HepG2 (cell line): ENCODE measurements at regions not wholly inside any gene's neighbourhood (a gene's known extent, or its start where the extent isn't known, plus 50 kb on each side); places are given as distances from the start of the nearest gene placed in this dataset.

ENCODE experiments used
- ATF2 ChIP-seq: sonication (generic); formaldehyde crosslinking; IDR thresholded peaks from 2 replicates; pipeline ENCODE4 v1.4.0; 2020; ENCODE audit warnings: missing genetic modification reagents
- CEBPB ChIP-seq: IDR thresholded peaks from 2 replicates; pipeline ENCODE4 v1.6.1; 2011; ENCODE audit warnings: low read depth, low read length, improper control_type of control experiment, borderline replicate concordance
- DMAP1 ChIP-seq: IDR thresholded peaks from 2 replicates; pipeline ENCODE4 v1.6.1; 2016
- DMTF1 ChIP-seq: sonication (generic); formaldehyde crosslinking; IDR thresholded peaks from 2 replicates; pipeline ENCODE4 v1.4.0; 2020; ENCODE audit warnings: mild to moderate bottlenecking, missing genetic modification reagents
- FOXA1 ChIP-seq, 2 experiments: fragments of 450-650 bp in 1 of 2; sonication (generic) in 1 of 2; formaldehyde crosslinking in 1 of 2; IDR thresholded peaks; 2 replicates each; pipeline versions ENCODE4 v1.4.0 to v1.6.1; 2016 to 2020; ENCODE audit warnings: missing genetic modification reagents in 1 of 2
- HES4 ChIP-seq: sonication (generic); formaldehyde crosslinking; IDR thresholded peaks from 2 replicates; pipeline ENCODE4 v1.9.0; 2021; ENCODE audit warnings: mild to moderate bottlenecking, missing genetic modification reagents, borderline replicate concordance
- HNRNPUL1 ChIP-seq: fragments of 200-400 bp; formaldehyde crosslinking; IDR thresholded peaks from 2 replicates; pipeline ENCODE4 v1.6.1; 2017; ENCODE audit warnings: low read depth, mild to moderate bottlenecking, low read length, moderate library complexity
- LBX2 ChIP-seq: sonication (generic); formaldehyde crosslinking; IDR thresholded peaks from 2 replicates; pipeline ENCODE4 v1.5.0; 2020; ENCODE audit warnings: missing genetic modification reagents, mild to moderate bottlenecking, borderline replicate concordance
- MXI1 ChIP-seq: IDR thresholded peaks from 3 replicates; pipeline ENCODE4 v1.6.1; 2012; ENCODE audit warnings: low read depth, low read length, inconsistent platforms, borderline replicate concordance
- NFIC ChIP-seq: IDR thresholded peaks from 2 replicates; pipeline ENCODE4 v1.6.1; 2012; ENCODE audit warnings: mild to moderate bottlenecking, low read length, inconsistent platforms
- PHF5A ChIP-seq: IDR thresholded peaks from one replicate; pipeline ENCODE4 v1.6.1; 2018; ENCODE audit warnings: low read depth, missing genetic modification reagents; ENCODE audit not compliant: unreplicated experiment
- POLR2AphosphoS5 ChIP-seq: IDR thresholded peaks from 2 replicates; pipeline ENCODE4 v1.6.1; 2012; ENCODE audit warnings: low read depth, low read length
- PRPF4 ChIP-seq: fragments of 200-400 bp; formaldehyde crosslinking; IDR thresholded peaks from 2 replicates; pipeline ENCODE4 v1.6.1; 2016; ENCODE audit warnings: low read length, low read depth; ENCODE audit not compliant: poor library complexity, severe bottlenecking
- RBFOX2 ChIP-seq: fragments of 200-400 bp; formaldehyde crosslinking; IDR thresholded peaks from 2 replicates; pipeline ENCODE4 v1.6.1; 2017; ENCODE audit warnings: low read depth, mild to moderate bottlenecking, low read length
- RXRA ChIP-seq: sonication (generic); formaldehyde crosslinking; IDR thresholded peaks from 2 replicates; pipeline ENCODE4 v1.5.1; 2020; ENCODE audit warnings: missing genetic modification reagents
- SMARCE1 ChIP-seq: fragments of 450-650 bp; IDR thresholded peaks from 2 replicates; pipeline ENCODE4 v1.6.1; 2017; ENCODE audit warnings: borderline replicate concordance
- TGIF2 ChIP-seq: IDR thresholded peaks from 2 replicates; pipeline ENCODE4 v1.6.1; 2016; ENCODE audit warnings: control low read depth, missing compliant biosample characterization
- ZKSCAN1 ChIP-seq: fragments of 150-350 bp; IDR thresholded peaks from 2 replicates; pipeline ENCODE4 v1.6.1; 2014; ENCODE audit warnings: low read length
- ZMAT3 ChIP-seq: sonication (generic); formaldehyde crosslinking; conservative IDR thresholded peaks from 2 replicates; pipeline ENCODE4 v1.7.0; 2021; ENCODE audit warnings: missing genetic modification reagents
- ZNF33B ChIP-seq: sonication (generic); formaldehyde crosslinking; IDR thresholded peaks from 2 replicates; pipeline ENCODE4 v1.5.1; 2020; ENCODE audit warnings: mild to moderate bottlenecking, missing genetic modification reagents
- ZNF44 ChIP-seq: sonication (generic); formaldehyde crosslinking; IDR thresholded peaks from 2 replicates; pipeline ENCODE4 v1.5.1; 2020; ENCODE audit warnings: mild to moderate bottlenecking, missing genetic modification reagents
- ZNF652 ChIP-seq: IDR thresholded peaks from 2 replicates; pipeline ENCODE4 v1.6.1; 2016; ENCODE audit warnings: low read depth, borderline replicate concordance
- TF ChIP-seq, protein P1 (sequence below): sonication (generic); IDR thresholded peaks from 2 replicates; pipeline ENCODE4 v1.6.1; 2016; ENCODE audit warnings: low read depth, borderline replicate concordance
- TF ChIP-seq, protein P2 (sequence below): IDR thresholded peaks from 2 replicates; pipeline ENCODE4 v1.6.1; 2012; ENCODE audit warnings: low read depth, low read length, improper control_type of control experiment

- TF ChIP-seq HES4 (CRISPR knock-in tag) = no peak
- no peak for TF ChIP-seq ZMAT3 (CRISPR knock-in tag)
- TF ChIP-seq ZNF44 = no peak
- TF ChIP-seq POLR2AphosphoS5 = peak; percentile 33; the same call in 1 of the 2 replicates
- no peak for TF ChIP-seq TGIF2 (CRISPR knock-in tag)
- no peak for TF ChIP-seq RXRA (CRISPR knock-in tag)
- 0 out of 3 replicates have a peak, but pooled peaks have one; percentile 1 for TF ChIP-seq MXI1
- peak; percentile 65; the same call in 1 of the 2 replicates for TF ChIP-seq NFIC
- TF ChIP-seq CEBPB = peak; percentile 11; the same call in 1 of the 2 replicates
- peak; percentile 99 for TF ChIP-seq HNRNPUL1
- TF ChIP-seq, protein P1, sequence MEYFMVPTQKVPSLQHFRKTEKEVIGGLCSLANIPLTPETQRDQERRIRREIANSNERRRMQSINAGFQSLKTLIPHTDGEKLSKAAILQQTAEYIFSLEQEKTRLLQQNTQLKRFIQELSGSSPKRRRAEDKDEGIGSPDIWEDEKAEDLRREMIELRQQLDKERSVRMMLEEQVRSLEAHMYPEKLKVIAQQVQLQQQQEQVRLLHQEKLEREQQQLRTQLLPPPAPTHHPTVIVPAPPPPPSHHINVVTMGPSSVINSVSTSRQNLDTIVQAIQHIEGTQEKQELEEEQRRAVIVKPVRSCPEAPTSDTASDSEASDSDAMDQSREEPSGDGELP = no peak
- no peak for TF ChIP-seq FOXA1 (IDR thresholded peaks at IDR 0.05)
- TF ChIP-seq FOXA1 (CRISPR knock-in tag; IDR thresholded peaks at IDR 0.05) = peak; percentile 59
- TF ChIP-seq ZNF652 (CRISPR knock-in tag) = no peak
- no peak for TF ChIP-seq PRPF4
- no peak for TF ChIP-seq LBX2
- no peak for TF ChIP-seq DMAP1 (CRISPR knock-in tag)
- no peak for TF ChIP-seq SMARCE1
- TF ChIP-seq ATF2 (CRISPR knock-in tag) = 0 out of 2 replicates have a peak, but pooled peaks have one; percentile 14
- no peak for TF ChIP-seq PHF5A (CRISPR knock-in tag)
- peak; percentile 48 for TF ChIP-seq RBFOX2
- TF ChIP-seq, protein P2, sequence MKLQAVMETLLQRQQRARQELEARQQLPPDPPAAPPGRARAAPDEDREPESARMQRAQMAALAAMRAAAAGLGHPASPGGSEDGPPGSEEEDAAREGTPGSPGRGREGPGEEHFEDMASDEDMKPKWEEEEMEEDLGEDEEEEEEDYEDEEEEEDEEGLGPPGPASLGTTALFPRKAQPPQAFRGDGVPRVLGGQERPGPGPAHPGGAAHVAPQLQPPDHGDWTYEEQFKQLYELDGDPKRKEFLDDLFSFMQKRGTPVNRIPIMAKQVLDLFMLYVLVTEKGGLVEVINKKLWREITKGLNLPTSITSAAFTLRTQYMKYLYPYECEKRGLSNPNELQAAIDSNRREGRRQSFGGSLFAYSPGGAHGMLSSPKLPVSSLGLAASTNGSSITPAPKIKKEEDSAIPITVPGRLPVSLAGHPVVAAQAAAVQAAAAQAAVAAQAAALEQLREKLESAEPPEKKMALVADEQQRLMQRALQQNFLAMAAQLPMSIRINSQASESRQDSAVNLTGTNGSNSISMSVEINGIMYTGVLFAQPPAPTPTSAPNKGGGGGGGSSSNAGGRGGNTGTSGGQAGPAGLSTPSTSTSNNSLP = peak; percentile 36; the same call in 1 of the 2 replicates
- TF ChIP-seq DMTF1 (CRISPR knock-in tag) = no peak
- no peak for TF ChIP-seq ZNF33B (CRISPR knock-in tag)
- TF ChIP-seq ZKSCAN1 = no peak
Observed at GRCh38 chr6:220312-220711, 72.0 kb upstream of the DUSP22 start (continued).
